Muscle of leg (tissue), 3 donors: ENCODE measurements at regions not wholly inside any gene's neighbourhood (a gene's known extent, or its start where the extent isn't known, plus 50 kb on each side); places are given as distances from the start of the nearest gene placed in this dataset.

Experiments
- DNase-seq: peaks from one replicate; pipeline ENCODE4 v3.0.0; 2013
- H3K27ac ChIP-seq: one replicate; pipeline ENCODE4 v1.5.1; 2013; ENCODE audit warnings: mild to moderate bottlenecking, low read length, control low read depth
- H3K27me3 ChIP-seq: one replicate; pipeline ENCODE4 v1.6.1; 2013; ENCODE audit warnings: low read length; ENCODE audit not compliant: control insufficient read depth, insufficient read depth
- H3K36me3 ChIP-seq: one replicate; pipeline ENCODE4 v1.6.1; 2013; ENCODE audit warnings: low read length; ENCODE audit not compliant: control insufficient read depth, insufficient read depth
- H3K4me1 ChIP-seq: one replicate; pipeline ENCODE4 v1.6.1; 2013; ENCODE audit warnings: low read length; ENCODE audit not compliant: control insufficient read depth, insufficient read depth
- H3K4me3 ChIP-seq: one replicate; pipeline ENCODE4 v1.5.1; 2013; ENCODE audit warnings: low read length, control low read depth
- H3K9me3 ChIP-seq: replicated peaks from 2 replicates; pipeline ENCODE4 v1.6.1; 2013; ENCODE audit warnings: low read depth, low read length; ENCODE audit not compliant: control insufficient read depth
- WGBS: methylation state at CpG from one replicate; pipeline ENCODE4 v1.1.5; 2013; ENCODE audit warnings: missing lambda C conversion rate; ENCODE audit not compliant: insufficient coverage; 5-methylcytosine and 5-hydroxymethylcytosine counted together

GRCh38 chr5:155512329-155512728, 498.8 kb downstream of the KIF4B start:
- H3K27me3 ChIP-seq: no peaks in the 10 kb centered on the region
- H3K27ac ChIP-seq: no peak overlapping the region
- no peak overlapping the region for H3K4me3 ChIP-seq
- H3K9me3 ChIP-seq: no peaks in the 10 kb centered on the region
- H3K4me1 ChIP-seq: no peaks in the 10 kb centered on the region
- H3K36me3 ChIP-seq: no peaks in the 10 kb centered on the region
- 67% methylated on average over 1 of the region's 1 CpG for WGBS
- no peak for DNase-seq

GRCh38 chr5:155514105-155514563, 500.6 kb downstream of the KIF4B start:
- Histone ChIP-seq H3K9me3 (no peaks in the 10 kb centered on the region), H3K27me3 (no peaks in the 10 kb centered on the region), H3K27ac (no peak overlapping the region), H3K4me3 (no peak overlapping the region), H3K36me3 (no peaks in the 10 kb centered on the region), H3K4me1 (no peaks in the 10 kb centered on the region)
- WGBS: no CpG with 5 or more reads among the region's 2 CpGs
- DNase-seq: no peak

GRCh38 chr5:155522540-155522939, 509.0 kb downstream of the KIF4B start:
- H3K27ac ChIP-seq: no peak overlapping the region
- no peaks in the 10 kb centered on the region for H3K9me3 ChIP-seq
- DNase-seq: no peak
- H3K36me3 ChIP-seq: no peaks in the 10 kb centered on the region
- H3K4me3 ChIP-seq: no peak overlapping the region
- no peaks in the 10 kb centered on the region for H3K27me3 ChIP-seq
- H3K4me1 ChIP-seq: no peaks in the 10 kb centered on the region
- 60% methylated on average over 1 of the region's 1 CpG for WGBS

GRCh38 chr5:155529362-155529761, 515.8 kb downstream of the KIF4B start:
- Histone ChIP-seq H3K4me1 (no peaks in the 10 kb centered on the region), H3K9me3 (no peaks in the 10 kb centered on the region), H3K36me3 (no peaks in the 10 kb centered on the region), H3K27me3 (no peaks in the 10 kb centered on the region), H3K4me3 (no peak overlapping the region), H3K27ac (no peak overlapping the region)
- no peak for DNase-seq
- 0% methylated on average over 1 of the region's 2 CpGs for WGBS

- no peak overlapping the region for H3K4me3 ChIP-seq
- no peaks in the 10 kb centered on the region for H3K9me3 ChIP-seq
- H3K4me1 ChIP-seq: no peaks in the 10 kb centered on the region
- no peak for DNase-seq
- no peak overlapping the region for H3K27ac ChIP-seq
- no peaks in the 10 kb centered on the region for H3K36me3 ChIP-seq
- H3K27me3 ChIP-seq: no peaks in the 10 kb centered on the region
Measured at GRCh38 chr5:155530046-155530445, 516.5 kb downstream of the KIF4B start.

- Histone ChIP-seq H3K9me3 (no peaks in the 10 kb centered on the region), H3K4me1 (no peaks in the 10 kb centered on the region), H3K27ac (no peak overlapping the region), H3K27me3 (no peaks in the 10 kb centered on the region), H3K4me3 (no peak overlapping the region), H3K36me3 (no peaks in the 10 kb centered on the region)
- no peak for DNase-seq
- WGBS: 50% methylated on average over 1 of the region's 4 CpGs
Measured at GRCh38 chr5:155532621-155533311, 519.2 kb downstream of the KIF4B start.

- Histone ChIP-seq H3K4me1 (no peaks in the 10 kb centered on the region), H3K27me3 (no peaks in the 10 kb centered on the region), H3K4me3 (no peak overlapping the region), H3K36me3 (no peaks in the 10 kb centered on the region), H3K9me3 (no peaks in the 10 kb centered on the region), H3K27ac (no peak overlapping the region)
- DNase-seq: no peak
- 14% methylated on average over 1 of the region's 2 CpGs for WGBS
Measured at GRCh38 chr5:155540000-155540595, 526.5 kb downstream of the KIF4B start.

- Histone ChIP-seq H3K27me3 (no peaks in the 10 kb centered on the region), H3K27ac (no peak overlapping the region), H3K4me1 (no peaks in the 10 kb centered on the region), H3K36me3 (no peaks in the 10 kb centered on the region), H3K9me3 (no peaks in the 10 kb centered on the region), H3K4me3 (no peak overlapping the region)
- DNase-seq: no peak
Measured at GRCh38 chr5:155546075-155546474, 532.5 kb downstream of the KIF4B start.

GRCh38 chr5:155554500-155554899, 540.9 kb downstream of the KIF4B start:
- H3K27ac ChIP-seq: no peak overlapping the region
- no peak overlapping the region for H3K4me3 ChIP-seq
- no peaks in the 10 kb centered on the region for H3K36me3 ChIP-seq
- no peaks in the 10 kb centered on the region for H3K4me1 ChIP-seq
- no CpG with 5 or more reads among the region's 3 CpGs for WGBS
- no peaks in the 10 kb centered on the region for H3K9me3 ChIP-seq
- no peak for DNase-seq
- no peaks in the 10 kb centered on the region for H3K27me3 ChIP-seq

GRCh38 chr5:155556222-155556621, 542.7 kb downstream of the KIF4B start:
- H3K9me3 ChIP-seq: no peaks in the 10 kb centered on the region
- H3K4me1 ChIP-seq: no peaks in the 10 kb centered on the region
- H3K4me3 ChIP-seq: no peak overlapping the region
- WGBS: no CpG with 5 or more reads among the region's 1 CpG
- H3K36me3 ChIP-seq: no peaks in the 10 kb centered on the region
- DNase-seq: no peak
- no peaks in the 10 kb centered on the region for H3K27me3 ChIP-seq
- no peak overlapping the region for H3K27ac ChIP-seq

GRCh38 chr5:155556700-155557099, 543.1 kb downstream of the KIF4B start:
- no peaks in the 10 kb centered on the region for H3K36me3 ChIP-seq
- DNase-seq: no peak

More at GRCh38 chr5:155556700-155557099, 543.1 kb downstream of the KIF4B start:
- H3K9me3 ChIP-seq: no peaks in the 10 kb centered on the region
- H3K27ac ChIP-seq: no peak overlapping the region
- no peaks in the 10 kb centered on the region for H3K4me1 ChIP-seq
- no peaks in the 10 kb centered on the region for H3K27me3 ChIP-seq
- H3K4me3 ChIP-seq: no peak overlapping the region
